ENCODE measurements at regions not wholly inside any gene's neighbourhood (a gene's known extent, or its start where the extent isn't known, plus 50 kb on each side); places are given as distances from the start of the nearest gene placed in this dataset.

DNA sequence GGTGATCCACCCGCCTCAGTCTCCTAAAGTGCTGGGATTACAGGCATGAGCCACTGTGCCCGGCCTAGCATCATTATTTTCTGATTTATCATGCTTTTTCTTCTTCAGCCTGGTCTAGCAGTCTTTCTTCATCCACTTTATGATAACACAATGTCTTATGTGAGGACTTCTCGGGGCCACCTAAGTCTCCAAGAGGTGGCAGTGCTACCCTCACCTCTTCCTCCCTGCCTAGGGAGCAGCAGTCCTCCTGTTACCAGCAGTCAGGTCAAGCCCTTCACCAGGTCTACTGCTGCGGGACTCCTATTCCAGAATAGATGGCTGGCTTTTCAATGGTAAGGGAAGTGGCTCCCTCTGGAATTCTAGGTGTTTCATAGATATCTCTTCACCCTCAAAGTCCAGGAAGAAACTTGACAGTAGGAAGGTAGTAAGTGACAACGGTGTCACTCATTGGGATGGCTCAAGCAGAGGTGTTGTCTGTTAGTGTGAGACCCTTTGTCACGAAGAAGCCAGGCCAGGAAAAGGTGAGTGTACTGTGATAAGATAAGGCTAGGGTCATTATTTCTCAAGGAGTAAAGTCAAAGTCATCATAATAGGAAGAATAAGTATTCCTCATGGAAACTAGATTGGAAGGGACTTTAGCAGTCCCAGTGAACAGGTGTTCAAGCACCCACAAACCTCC, 164.0 kb downstream of the KLF5 start:
- Mint-ChIP-seq H3K27ac (no peak overlapping the region), H3K9me3 (no peaks in the 10 kb centered on the region), H3K4me1 (ENCODE audit: low read depth) (peaks cover 11% of the 10 kb centered on the region), H3K4me3 (no peak overlapping the region), H3K27me3 (ENCODE audit: low read depth) (peaks cover 27% of the 10 kb centered on the region), H3K36me3 (ENCODE audit: low read depth) (no peaks in the 10 kb centered on the region)

DNA sequence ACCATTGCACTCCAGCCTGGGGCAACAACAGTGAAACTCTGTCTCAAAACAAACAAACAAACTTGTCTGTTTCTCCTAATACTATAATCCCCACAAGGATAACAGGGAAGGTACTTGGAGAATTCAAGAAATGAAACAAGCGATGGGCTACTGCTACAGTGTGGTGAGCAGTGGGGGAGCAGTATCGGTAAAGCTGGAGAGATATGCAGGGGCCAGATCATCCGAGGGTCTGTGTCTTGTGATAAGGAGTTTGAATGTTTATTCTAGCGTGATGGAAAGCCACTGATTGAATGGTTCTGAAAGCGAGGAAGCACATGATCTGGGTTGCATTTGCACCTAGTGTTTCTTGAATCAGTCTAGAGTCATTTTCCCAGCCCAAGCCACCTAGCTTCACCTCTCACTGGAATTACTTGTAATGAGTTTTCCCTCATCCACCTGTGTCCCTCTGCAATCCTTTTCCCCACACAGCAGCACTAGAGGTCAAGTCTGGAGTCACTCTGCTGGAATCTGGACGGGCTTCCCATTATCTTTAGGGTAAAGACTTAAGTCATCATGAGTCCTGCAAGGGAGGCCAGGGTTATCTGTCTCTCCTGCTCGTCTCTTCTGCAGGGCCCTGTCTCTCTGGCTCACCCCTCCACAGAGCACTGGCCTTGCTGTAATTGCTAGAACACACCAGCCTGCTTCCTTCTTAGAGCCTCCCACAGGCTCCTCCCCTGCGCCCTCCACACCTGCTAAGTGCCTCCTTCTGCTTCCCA, 162.3 kb downstream of the KLF5 start:
- H3K4me1 Mint-ChIP-seq (ENCODE audit: low read depth), result peaks cover 13% of the 10 kb centered on the region
- no peak overlapping the region for H3K4me3 Mint-ChIP-seq
- no peaks in the 10 kb centered on the region for H3K9me3 Mint-ChIP-seq
- peaks cover 32% of the 10 kb centered on the region for H3K27me3 Mint-ChIP-seq (ENCODE audit: low read depth)
- H3K27ac Mint-ChIP-seq, result no peak overlapping the region
- no peaks in the 10 kb centered on the region for H3K36me3 Mint-ChIP-seq (ENCODE audit: low read depth)

DNA sequence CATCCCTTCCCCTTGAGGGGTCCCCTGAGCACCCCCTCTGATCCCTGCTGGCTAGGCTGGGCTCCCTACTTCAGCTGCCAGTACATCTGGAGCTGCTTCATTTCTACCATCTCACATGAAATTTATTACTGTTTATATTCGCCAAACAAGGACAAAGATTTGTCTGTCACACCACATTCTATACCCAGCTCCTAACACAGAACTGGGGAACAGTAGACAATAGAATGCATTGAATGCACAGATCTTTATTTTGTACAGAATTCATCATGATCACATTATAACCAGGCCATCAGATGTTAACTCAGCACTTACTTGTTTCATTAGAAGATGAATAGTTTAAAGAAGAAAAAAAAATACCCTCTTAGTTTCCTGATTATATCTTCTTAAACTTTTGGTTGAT, 159.4 kb downstream of the KLF5 start:
- H3K27me3 Mint-ChIP-seq (ENCODE audit: low read depth), result peaks cover 46% of the 10 kb centered on the region
- H3K27ac Mint-ChIP-seq, result no peak overlapping the region
- H3K36me3 Mint-ChIP-seq (ENCODE audit: low read depth), result no peaks in the 10 kb centered on the region
- H3K4me1 Mint-ChIP-seq (ENCODE audit: low read depth), result peaks cover 6% of the 10 kb centered on the region
- no peak overlapping the region for H3K4me3 Mint-ChIP-seq
- no peaks in the 10 kb centered on the region for H3K9me3 Mint-ChIP-seq

DNA sequence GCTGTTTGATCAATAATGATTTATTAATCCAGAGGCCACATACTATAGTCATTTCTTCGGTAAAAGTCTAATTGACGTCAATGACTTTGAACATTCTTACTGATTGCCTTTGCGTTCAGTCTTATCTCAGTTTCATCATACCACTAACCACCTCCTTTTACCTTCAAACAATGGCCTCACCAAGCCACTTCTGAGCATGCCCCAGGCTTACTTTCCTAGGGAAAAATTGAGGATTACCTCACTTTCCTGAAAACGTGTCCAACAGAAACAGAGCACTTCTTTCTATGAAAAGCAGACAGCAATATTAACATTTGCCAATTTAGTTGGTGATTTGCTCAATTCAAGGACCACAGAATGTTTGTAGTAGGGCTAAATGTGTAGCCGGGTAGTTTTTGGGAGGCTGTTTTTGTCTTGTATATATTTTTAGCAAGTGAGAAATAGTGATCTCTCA, 157.6 kb downstream of the KLF5 start:
- H3K4me1 Mint-ChIP-seq (ENCODE audit: low read depth), result peaks cover 5% of the 10 kb centered on the region
- no peaks in the 10 kb centered on the region for H3K9me3 Mint-ChIP-seq
- no peak overlapping the region for H3K27ac Mint-ChIP-seq

DNA sequence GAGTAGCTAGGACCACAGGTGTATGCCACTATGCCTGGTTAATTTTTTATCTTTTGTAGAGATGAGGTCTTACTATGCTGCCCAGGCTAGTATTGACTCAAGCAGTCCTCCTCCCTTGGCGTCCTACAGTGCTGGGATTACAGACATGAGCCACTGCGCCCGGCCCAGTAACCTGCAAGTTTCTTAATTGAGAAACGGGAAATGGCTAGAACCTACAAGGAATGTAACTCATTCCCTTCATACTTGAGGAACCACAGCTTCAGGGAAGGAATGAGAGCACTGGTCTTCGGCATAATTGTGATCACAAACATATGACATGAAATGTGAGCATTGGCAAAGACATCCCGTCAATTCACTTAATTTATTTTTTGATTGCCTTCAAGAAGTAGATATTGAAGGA, 157.0 kb downstream of the KLF5 start:
- Mint-ChIP-seq H3K4me3 (no peak overlapping the region), H3K4me1 (ENCODE audit: low read depth) (peaks cover 5% of the 10 kb centered on the region), H3K9me3 (no peaks in the 10 kb centered on the region), H3K27me3 (ENCODE audit: low read depth) (peaks cover 38% of the 10 kb centered on the region), H3K36me3 (ENCODE audit: low read depth) (no peaks in the 10 kb centered on the region), H3K27ac (no peak overlapping the region)

More for the DNA sequence above, 157.6 kb downstream of the KLF5 start:
- H3K27me3 Mint-ChIP-seq (ENCODE audit: low read depth), result peaks cover 42% of the 10 kb centered on the region
- no peak overlapping the region for H3K4me3 Mint-ChIP-seq
- H3K36me3 Mint-ChIP-seq (ENCODE audit: low read depth), result no peaks in the 10 kb centered on the region

DNA sequence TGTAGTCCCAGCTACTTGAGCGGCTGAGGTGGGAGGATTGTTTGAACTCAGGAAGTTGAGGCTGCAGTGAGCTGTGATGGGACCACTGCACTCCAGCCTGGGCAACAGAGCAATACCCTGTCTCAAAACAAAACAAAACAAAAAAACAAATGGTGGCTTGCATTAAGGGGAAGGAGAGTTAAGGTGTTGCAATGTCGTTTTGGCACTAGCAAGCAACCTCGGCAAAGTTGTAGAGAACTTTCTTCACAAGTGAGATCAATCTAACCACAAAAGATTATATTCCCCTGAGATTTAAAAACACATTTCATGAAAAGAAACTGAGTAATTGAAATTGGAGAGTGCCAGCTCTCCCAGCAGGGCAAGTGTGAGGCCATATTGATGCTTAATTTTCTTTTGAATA, 153.7 kb downstream of the KLF5 start:
- no peak overlapping the region for H3K27ac Mint-ChIP-seq
- peaks cover 25% of the 10 kb centered on the region for H3K27me3 Mint-ChIP-seq (ENCODE audit: low read depth)
- H3K9me3 Mint-ChIP-seq, result no peaks in the 10 kb centered on the region
- H3K4me3 Mint-ChIP-seq, result no peak overlapping the region
- H3K36me3 Mint-ChIP-seq (ENCODE audit: low read depth), result no peaks in the 10 kb centered on the region
- H3K4me1 Mint-ChIP-seq (ENCODE audit: low read depth), result peaks cover 5% of the 10 kb centered on the region

DNA sequence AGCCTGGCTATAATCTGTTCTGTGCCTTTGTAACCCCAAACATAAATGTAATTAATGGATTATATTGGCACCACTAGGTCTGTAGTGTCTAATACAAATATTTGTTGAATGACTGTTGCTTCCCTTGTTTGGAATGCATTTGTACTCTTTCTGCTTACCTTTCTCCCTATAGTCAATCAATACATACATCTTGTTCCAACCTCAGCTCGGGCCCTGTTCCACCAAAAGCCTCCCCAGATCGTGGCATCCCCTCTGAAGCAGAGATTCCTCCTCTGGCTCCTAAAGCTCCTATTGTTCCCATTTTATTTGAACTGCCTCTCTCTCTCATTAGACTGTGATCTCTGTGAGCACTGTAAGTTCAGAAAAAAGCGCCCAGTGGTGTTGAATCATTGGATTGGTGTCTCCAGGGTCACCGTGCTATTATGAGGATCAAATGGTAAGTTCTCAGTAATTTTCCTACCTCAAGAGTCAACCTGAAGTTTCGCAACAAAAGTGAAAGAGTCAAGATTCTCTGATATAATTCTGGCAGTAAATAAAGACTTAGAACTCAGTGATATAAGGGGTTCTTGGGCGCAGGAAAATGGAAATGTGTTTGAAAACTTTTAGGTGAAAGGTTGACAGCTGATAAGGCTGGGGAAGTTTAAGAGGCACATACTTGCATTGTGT, 151.5 kb downstream of the KLF5 start:
- Mint-ChIP-seq H3K27me3 (ENCODE audit: low read depth) (peaks cover 15% of the 10 kb centered on the region), H3K4me3 (no peak overlapping the region), H3K4me1 (ENCODE audit: low read depth) (no peaks in the 10 kb centered on the region), H3K9me3 (no peaks in the 10 kb centered on the region), H3K27ac (no peak overlapping the region), H3K36me3 (ENCODE audit: low read depth) (no peaks in the 10 kb centered on the region)

DNA sequence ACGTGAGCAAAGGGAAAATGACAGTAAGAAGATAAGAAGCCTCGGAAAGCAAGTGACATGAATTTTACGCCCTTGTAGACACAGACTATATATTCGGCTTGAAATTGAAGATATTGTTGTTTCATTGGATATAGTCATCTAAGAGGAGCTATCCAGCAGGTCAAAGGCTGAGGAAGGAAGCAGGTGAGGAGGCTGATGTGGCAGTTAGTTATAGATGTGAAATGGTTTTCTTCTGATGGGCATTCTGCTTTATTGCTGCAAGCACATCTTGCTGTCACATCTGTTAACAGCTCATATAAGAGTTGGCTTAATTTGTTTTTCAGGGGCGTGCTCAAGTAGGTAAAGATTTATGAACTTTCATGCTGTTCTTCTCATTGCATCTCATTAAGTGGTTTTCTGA, 146.1 kb downstream of the KLF5 start:
- Mint-ChIP-seq H3K27ac (no peak overlapping the region), H3K4me3 (no peak overlapping the region), H3K4me1 (ENCODE audit: low read depth) (no peaks in the 10 kb centered on the region), H3K9me3 (no peaks in the 10 kb centered on the region), H3K36me3 (ENCODE audit: low read depth) (no peaks in the 10 kb centered on the region), H3K27me3 (ENCODE audit: low read depth) (peaks cover 8% of the 10 kb centered on the region)

DNA sequence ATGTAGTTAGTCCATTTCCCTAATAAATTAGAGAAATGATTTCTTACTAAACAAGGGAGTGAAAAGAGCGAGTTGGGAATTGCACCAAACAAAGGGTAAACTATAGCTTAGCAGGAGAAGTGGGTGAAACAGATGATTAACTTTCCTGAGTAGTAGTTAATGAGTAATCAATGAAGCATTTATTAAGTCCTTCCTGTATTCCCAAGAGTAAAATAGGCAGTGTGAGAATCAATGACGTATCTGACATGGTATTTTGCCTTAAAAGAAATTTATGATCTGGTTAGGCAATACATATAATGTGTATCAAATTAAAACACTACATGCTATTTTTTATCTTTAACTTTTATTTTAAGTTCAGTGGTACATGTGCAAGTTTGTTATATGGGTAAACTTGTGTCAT, 142.8 kb downstream of the KLF5 start:
- H3K4me3 Mint-ChIP-seq, result no peak overlapping the region
- H3K36me3 Mint-ChIP-seq (ENCODE audit: low read depth), result no peaks in the 10 kb centered on the region
- no peaks in the 10 kb centered on the region for H3K4me1 Mint-ChIP-seq (ENCODE audit: low read depth)
- peaks cover 5% of the 10 kb centered on the region for H3K27me3 Mint-ChIP-seq (ENCODE audit: low read depth)
- H3K9me3 Mint-ChIP-seq, result no peaks in the 10 kb centered on the region
- H3K27ac Mint-ChIP-seq, result no peak overlapping the region

DNA sequence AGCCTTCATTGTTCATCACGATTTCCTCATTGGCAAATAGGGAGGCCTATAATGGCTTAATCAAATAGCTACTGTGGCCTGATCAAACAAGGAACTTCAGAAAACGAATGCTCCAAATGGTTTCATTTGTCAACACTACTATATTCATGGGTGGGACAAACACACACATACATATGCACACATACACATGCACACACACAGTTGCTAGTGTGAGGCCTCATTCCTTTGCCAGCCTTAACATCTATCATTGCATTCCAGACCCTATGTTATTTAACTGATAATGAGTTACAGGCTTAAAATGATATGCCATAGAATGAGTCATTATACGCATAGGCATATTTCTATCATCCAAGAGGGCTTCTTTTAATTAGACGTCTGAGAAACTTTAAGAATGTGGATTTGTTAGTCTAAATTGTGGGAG, 140.2 kb downstream of the KLF5 start:
- H3K4me1 Mint-ChIP-seq (ENCODE audit: low read depth), result no peaks in the 10 kb centered on the region
- H3K36me3 Mint-ChIP-seq (ENCODE audit: low read depth), result no peaks in the 10 kb centered on the region
- no peak overlapping the region for H3K27ac Mint-ChIP-seq
- no peak overlapping the region for H3K4me3 Mint-ChIP-seq
- no peaks in the 10 kb centered on the region for H3K9me3 Mint-ChIP-seq
- H3K27me3 Mint-ChIP-seq (ENCODE audit: low read depth), result peaks cover 5% of the 10 kb centered on the region

DNA sequence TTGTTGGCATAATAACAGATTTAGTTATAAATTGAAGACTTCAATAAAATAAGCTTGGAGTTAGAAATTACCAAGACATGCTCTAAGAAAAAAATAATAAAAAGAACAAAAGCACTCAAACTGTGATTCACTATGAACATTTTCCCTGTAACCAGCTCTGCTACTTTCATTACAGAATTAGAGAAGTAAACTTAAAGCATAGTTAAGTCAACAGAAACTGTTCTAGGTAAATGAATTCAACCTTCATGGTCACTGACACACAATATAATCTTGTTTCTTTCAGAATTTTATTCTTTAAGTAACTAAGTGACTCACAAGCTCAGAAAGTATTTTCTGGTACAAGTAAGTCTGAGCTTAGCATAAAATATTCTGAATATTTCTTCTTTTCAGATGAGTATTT, 136.3 kb downstream of the KLF5 start:
- Mint-ChIP-seq H3K27ac (no peak overlapping the region), H3K4me1 (ENCODE audit: low read depth) (no peaks in the 10 kb centered on the region), H3K27me3 (ENCODE audit: low read depth) (peaks cover 10% of the 10 kb centered on the region), H3K4me3 (no peak overlapping the region), H3K9me3 (no peaks in the 10 kb centered on the region), H3K36me3 (ENCODE audit: low read depth) (no peaks in the 10 kb centered on the region)

DNA sequence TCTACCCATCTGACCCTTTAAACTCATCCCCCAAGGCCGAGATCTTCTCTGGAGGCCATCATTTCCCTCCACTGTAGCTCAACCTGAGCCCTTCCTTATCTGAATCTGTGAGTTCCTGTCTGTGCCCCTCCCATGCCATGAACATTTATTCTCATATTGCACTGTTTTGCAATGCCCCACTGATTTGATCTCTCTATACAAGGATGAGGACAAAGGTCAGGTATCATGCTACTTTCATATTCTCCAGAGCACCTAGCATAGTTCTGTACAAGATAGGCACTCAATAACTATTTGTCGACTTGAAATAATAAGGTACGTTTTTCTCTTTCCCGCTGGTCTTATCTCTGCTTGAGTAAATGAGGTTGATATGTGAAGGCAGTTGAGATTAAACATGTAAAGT, 135.5 kb downstream of the KLF5 start:
- Mint-ChIP-seq H3K4me1 (ENCODE audit: low read depth) (no peaks in the 10 kb centered on the region), H3K27ac (no peak overlapping the region), H3K36me3 (ENCODE audit: low read depth) (no peaks in the 10 kb centered on the region), H3K9me3 (no peaks in the 10 kb centered on the region), H3K4me3 (no peak overlapping the region), H3K27me3 (ENCODE audit: low read depth) (peaks cover 13% of the 10 kb centered on the region)

DNA sequence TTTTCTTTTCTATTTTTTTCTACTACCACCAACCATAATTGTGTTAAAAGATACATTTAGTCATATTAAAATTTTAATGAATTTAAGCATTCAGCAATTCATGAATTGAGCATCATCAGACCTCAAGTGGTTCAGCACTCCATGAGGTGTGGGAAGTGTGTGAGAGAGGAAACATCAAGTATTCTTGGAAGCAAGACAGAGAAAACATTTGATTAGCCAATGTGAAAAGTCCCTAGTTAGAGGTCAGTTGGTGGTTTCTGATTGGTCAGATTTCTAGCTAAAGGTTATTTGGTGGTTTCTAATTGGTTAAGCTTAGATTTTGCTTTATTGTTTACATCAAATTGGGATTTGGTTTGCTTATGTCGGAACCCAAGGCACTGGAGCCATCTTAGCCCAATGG, 134.7 kb downstream of the KLF5 start:
- no peaks in the 10 kb centered on the region for H3K9me3 Mint-ChIP-seq

DNA sequence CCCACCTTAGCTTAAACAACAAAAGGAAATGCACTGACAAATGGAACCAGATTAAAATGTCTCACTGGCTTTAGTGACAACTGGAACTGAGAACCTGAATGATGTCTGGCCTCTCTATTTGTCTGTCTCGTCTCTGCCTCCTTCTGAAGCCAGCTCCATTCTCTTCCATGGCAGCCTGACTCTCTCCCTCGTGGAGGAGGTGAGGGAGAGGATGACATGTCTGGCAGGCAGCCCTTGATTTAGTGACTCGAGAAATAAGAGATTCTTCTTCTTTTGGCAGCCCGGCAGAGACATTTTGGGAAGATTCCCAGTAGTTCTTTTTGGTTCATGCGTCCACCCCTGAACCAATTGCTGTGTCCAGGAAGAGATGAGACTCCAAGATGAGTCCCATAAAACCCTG, 131.7 kb downstream of the KLF5 start:
- no peaks in the 10 kb centered on the region for H3K9me3 Mint-ChIP-seq
- H3K4me1 Mint-ChIP-seq (ENCODE audit: low read depth), result no peaks in the 10 kb centered on the region
- H3K27ac Mint-ChIP-seq, result no peak overlapping the region
- H3K27me3 Mint-ChIP-seq (ENCODE audit: low read depth), result peaks cover 13% of the 10 kb centered on the region
- no peaks in the 10 kb centered on the region for H3K36me3 Mint-ChIP-seq (ENCODE audit: low read depth)
- H3K4me3 Mint-ChIP-seq, result no peak overlapping the region

More for the DNA sequence above, 134.7 kb downstream of the KLF5 start:
- H3K4me3 Mint-ChIP-seq, result no peak overlapping the region
- H3K27me3 Mint-ChIP-seq (ENCODE audit: low read depth), result peaks cover 13% of the 10 kb centered on the region
- H3K4me1 Mint-ChIP-seq (ENCODE audit: low read depth), result no peaks in the 10 kb centered on the region
- no peaks in the 10 kb centered on the region for H3K36me3 Mint-ChIP-seq (ENCODE audit: low read depth)
- H3K27ac Mint-ChIP-seq, result no peak overlapping the region

DNA sequence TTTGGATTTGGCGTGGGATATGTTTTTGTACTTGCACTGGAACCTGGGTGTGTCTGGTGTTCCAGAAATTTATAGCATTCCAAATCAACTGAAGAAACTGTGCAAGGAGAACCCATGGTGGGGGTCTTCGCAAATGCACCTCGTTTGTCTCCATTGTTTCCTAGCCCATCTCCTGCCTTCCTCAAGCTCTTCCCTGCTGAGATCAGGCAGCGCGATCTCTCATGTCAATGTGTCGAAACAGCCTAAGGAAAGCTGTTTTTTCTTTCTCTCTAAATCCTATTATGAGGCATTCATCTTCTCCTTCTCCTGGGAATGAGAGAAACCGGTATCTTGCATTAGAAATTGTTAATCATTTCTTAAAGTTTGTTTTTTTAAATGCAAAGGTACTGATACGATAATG, 131.0 kb downstream of the KLF5 start:
- no peaks in the 10 kb centered on the region for H3K9me3 Mint-ChIP-seq
- no peak overlapping the region for H3K4me3 Mint-ChIP-seq
- H3K36me3 Mint-ChIP-seq (ENCODE audit: low read depth), result no peaks in the 10 kb centered on the region
- peaks cover 13% of the 10 kb centered on the region for H3K27me3 Mint-ChIP-seq (ENCODE audit: low read depth)
- H3K27ac Mint-ChIP-seq, result no peak overlapping the region
- no peaks in the 10 kb centered on the region for H3K4me1 Mint-ChIP-seq (ENCODE audit: low read depth)

Measured in T-helper 1 cell treated with Interleukin-12 subunit alpha and Interleukin-12 subunit beta and Interleukin-4 antibody, amounts not matched to agents 30 μg/mL and 1 μg/mL, for 36 hours (primary cell).